ENCODE measurements at regions not wholly inside any gene's neighbourhood (a gene's known extent, or its start where the extent isn't known, plus 50 kb on each side); places are given as distances from the start of the nearest gene placed in this dataset.

GRCh38 chrX:78452356-78452755, 124.9 kb upstream of the CYSLTR1 start:
- TF ChIP-seq CTCF (IDR thresholded peaks at IDR 0.05) (no peak), POLR2A (IDR thresholded peaks at IDR 0.05) (no peak)

All from body of pancreas (tissue), 4 donors.